ENCODE measurements at regions not wholly inside any gene's neighbourhood (a gene's known extent, or its start where the extent isn't known, plus 50 kb on each side); places are given as distances from the start of the nearest gene placed in this dataset.

- TF ChIP-seq CTCF (conservative IDR thresholded peaks at IDR 0.05; ENCODE audit: low read length): no peak
- DNase-seq (ENCODE audit: low read depth): no peak
Observed at GRCh38 chr7:155188357-155188756, 109.3 kb upstream of the INSIG1 start.

DNA sequence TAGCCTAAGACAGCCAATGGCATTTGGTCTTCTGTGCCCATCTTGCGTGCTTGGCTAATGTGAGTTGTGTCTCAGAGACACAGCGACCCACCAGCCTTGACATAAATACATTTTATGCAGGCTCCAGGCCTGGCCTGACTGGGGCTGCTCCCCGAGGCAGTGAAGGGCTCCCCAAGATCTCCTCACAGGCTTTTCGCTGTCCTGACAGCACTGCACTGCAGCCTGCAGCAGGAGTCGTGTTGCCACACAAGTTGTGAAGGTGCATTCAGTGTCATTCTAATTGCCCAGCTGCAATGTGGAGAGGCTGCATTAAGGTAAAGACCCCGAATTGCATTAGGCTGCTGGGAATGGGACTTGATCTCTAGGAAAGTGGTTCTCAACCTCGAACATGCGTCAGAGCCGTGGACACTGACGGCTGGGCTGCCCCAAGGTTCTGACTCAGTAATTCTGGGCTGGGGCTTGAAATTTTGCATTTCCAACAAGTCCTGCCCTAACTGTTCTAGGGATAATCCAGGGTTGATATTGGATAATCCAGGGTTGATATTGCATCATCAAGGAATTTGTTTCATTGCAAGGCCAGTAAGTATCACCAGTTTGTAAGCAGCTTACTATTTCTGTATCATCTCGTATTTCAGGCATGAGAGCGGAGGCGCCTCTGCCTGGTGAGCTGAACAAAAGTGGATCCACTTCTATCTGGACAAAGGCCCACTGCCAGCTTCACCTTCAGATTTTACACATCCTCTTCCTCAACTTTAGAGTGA lies 108.7 kb upstream of the INSIG1 start:
- H3K4me3 ChIP-seq (ENCODE audit: low read length): no peak overlapping the region
- no peak for TF ChIP-seq CTCF (conservative IDR thresholded peaks at IDR 0.05; ENCODE audit: low read length)
- DNase-seq (ENCODE audit: low read depth): peak; percentile 67

More at GRCh38 chr7:155188357-155188756, 109.3 kb upstream of the INSIG1 start:
- H3K4me3 ChIP-seq (ENCODE audit: low read length): no peak overlapping the region

DNA sequence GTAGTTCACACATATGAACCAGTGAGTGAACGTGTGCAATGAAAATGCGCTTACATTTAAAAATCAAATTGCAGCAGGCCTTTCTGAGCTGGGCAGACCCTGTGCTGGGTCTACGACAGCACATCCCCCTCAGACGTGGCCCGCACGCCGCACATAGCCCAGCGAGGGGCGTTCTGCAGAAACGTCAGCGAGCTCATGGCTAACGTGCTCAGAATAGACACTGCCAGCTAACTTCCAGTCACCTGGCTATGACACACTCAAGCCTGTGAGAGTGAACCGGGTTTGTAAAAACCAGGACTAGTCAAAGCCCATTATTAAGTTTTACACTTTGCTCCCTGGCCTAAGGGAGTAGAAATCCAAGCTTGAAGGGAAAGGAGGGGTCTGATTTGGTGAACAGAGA lies 108.1 kb upstream of the INSIG1 start:
- H3K4me3 ChIP-seq (ENCODE audit: low read length): no peak overlapping the region
- no peak for DNase-seq (ENCODE audit: low read depth)
- TF ChIP-seq CTCF (conservative IDR thresholded peaks at IDR 0.05; ENCODE audit: low read length): no peak

DNA sequence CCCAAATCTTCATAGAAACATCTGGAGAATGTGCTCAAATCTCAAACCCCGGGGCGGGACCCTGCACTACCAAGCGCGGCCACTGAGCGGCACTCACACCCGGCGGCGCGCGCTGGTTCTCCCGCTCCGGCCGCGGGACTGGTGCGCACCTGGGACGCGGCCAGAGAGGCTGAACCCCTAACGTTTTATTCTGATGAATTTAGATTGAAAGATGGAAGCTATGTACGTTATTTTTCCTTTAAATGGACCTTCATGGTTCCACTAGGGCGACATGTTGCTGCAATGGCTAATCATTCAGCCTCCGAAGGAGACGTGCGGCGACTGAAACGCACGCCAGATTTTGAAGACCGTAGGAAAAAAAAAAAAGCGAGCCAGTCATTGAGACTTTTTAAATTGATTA lies 107.0 kb upstream of the INSIG1 start:
- H3K4me3 ChIP-seq (ENCODE audit: low read length): peak overlapping the region; percentile 50
- peak; percentile 78 for TF ChIP-seq CTCF (conservative IDR thresholded peaks at IDR 0.05; ENCODE audit: low read length)
- no peak for DNase-seq (ENCODE audit: low read depth)

DNA sequence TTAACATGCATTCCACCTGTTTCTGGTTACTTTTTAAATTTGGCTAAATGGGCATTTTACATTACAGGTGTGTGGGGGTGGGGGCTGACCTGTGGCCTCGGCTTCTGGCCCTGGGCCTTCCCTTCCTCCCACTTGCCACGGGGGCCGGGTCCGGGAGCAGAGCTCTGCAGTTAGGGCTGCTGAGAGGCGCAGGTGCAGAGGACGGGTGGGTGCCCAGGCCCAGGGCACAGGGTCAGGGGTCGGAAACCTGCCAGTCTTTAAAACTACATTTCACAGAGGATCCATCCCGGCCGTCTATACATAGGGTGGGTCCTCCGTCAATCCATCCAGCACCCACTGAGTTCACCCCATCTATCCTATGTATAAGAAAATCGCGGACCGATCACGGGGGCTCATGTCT lies 106.5 kb upstream of the INSIG1 start:
- DNase-seq (ENCODE audit: low read depth): no peak
- H3K4me3 ChIP-seq (ENCODE audit: low read length): no peak overlapping the region
- TF ChIP-seq CTCF (conservative IDR thresholded peaks at IDR 0.05; ENCODE audit: low read length): no peak

DNA sequence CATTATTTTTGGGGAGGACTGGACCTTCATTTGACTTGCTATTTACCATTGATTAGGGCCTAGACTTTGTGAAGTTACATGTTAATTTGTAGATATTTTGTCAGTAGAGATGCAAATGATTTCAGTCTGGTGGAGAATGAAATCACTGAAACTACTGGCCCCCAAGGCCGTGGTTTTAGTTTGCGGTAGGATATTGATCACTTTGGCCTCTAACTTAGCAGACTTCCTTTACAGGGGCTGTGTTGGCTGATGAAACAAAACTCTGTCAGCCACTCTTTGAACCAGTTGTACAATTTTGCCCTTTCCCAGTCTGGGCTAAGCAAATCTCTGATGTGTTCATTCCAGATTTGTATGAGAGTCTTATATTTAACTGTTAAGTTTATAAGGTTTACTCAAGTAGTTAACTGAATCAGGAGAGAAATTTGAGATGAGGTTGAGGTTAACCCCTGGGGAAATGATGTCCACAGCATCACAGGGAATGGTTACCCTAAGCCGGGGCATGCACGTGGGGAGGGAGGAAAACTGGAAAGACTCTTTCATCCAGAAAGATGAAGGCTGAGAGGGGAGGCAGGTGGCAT lies 105.7 kb upstream of the INSIG1 start:
- no peak for TF ChIP-seq CTCF (conservative IDR thresholded peaks at IDR 0.05; ENCODE audit: low read length)
- DNase-seq (ENCODE audit: low read depth): no peak
- H3K4me3 ChIP-seq (ENCODE audit: low read length): no peak overlapping the region
